ENCODE measurements at regions not wholly inside any gene's neighbourhood (a gene's known extent, or its start where the extent isn't known, plus 50 kb on each side); places are given as distances from the start of the nearest gene placed in this dataset.

GRCh38 chr2:24439971-24440340 is 51.1 kb upstream of the NCOA1 start:
- DNase-seq: no peak

GRCh38 chr2:24439280-24439970 is 51.6 kb upstream of the NCOA1 start:
- DNase-seq: no peak

GRCh38 chr2:24438106-24438505 is 52.9 kb upstream of the NCOA1 start:
- DNase-seq: no peak

- DNase-seq: no peak
Measured at GRCh38 chr2:24435391-24436316, 55.4 kb upstream of the NCOA1 start.

GRCh38 chr2:24434541-24434940 is 56.5 kb upstream of the NCOA1 start:
- DNase-seq: no peak

- no peak for DNase-seq
Measured at GRCh38 chr2:24432735-24433134, 58.3 kb upstream of the NCOA1 start.

GRCh38 chr2:24432121-24432520 is 58.9 kb upstream of the NCOA1 start:
- no peak for DNase-seq

GRCh38 chr2:24429197-24430074 is 61.6 kb upstream of the NCOA1 start:
- DNase-seq: no peak

- no peak for DNase-seq
Measured at GRCh38 chr2:24424387-24424786, 64.1 kb upstream of the ITSN2 start.

GRCh38 chr2:24423095-24423494 is 62.8 kb upstream of the ITSN2 start:
- no peak for DNase-seq

GRCh38 chr2:24421668-24422067 is 61.3 kb upstream of the ITSN2 start:
- DNase-seq: peak; percentile 45

GRCh38 chr2:24420373-24420772 is 60.0 kb upstream of the ITSN2 start:
- DNase-seq: no peak

GRCh38 chr2:24418166-24418841 is 58.0 kb upstream of the ITSN2 start:
- DNase-seq: no peak

- no peak for DNase-seq
Measured at GRCh38 chr2:24412812-24413211, 52.5 kb upstream of the ITSN2 start.

- DNase-seq: no peak
Measured at GRCh38 chr2:24411488-24412151, 51.3 kb upstream of the ITSN2 start.

- no peak for DNase-seq
Measured at GRCh38 chr2:24410976-24411375, 50.6 kb upstream of the ITSN2 start.

GRCh38 chr2:24409700-24410556 is 49.6 kb upstream of the ITSN2 start:
- DNase-seq: no peak

Data from activated T-cell treated with anti-CD3 and anti-CD28 coated beads, Interleukin-2, amount 50 U/mL, for 1 hour (primary cell).